Tibial artery (tissue), 4 donors: ENCODE measurements at regions not wholly inside any gene's neighbourhood (a gene's known extent, or its start where the extent isn't known, plus 50 kb on each side); places are given as distances from the start of the nearest gene placed in this dataset.

Experiments used
- DNase-seq, 2 donors: peaks; one replicate each; pipeline ENCODE4 v3.0.0-alpha.2; 2019
- H3K27ac ChIP-seq, 2 donors: fragments of 200-600 bp; sonication (generic) in 1 of 2; 1 replicate in 1 of 2; 2 replicates in 1 of 2; pipeline ENCODE4 v1.5.1; 2018 to 2019; ENCODE audit warnings: mild to moderate bottlenecking in 1 of 2
- H3K27me3 ChIP-seq, 2 donors: fragments of 200-600 bp; sonication (generic) in 1 of 2; one replicate each; pipeline versions ENCODE4 v1.5.1 to v1.6.0; 2016 to 2019
- H3K36me3 ChIP-seq, 3 donors: fragments of 200-600 bp; sonication (generic) in 2 of 3; one replicate each; pipeline ENCODE4 v1.5.1; 2016 to 2019; ENCODE audit warnings: mild to moderate bottlenecking in 2 of 3
- H3K4me1 ChIP-seq, 4 donors: fragments of 200-600 bp; sonication (generic) in 2 of 4; 1 replicate in 3 of 4; 2 replicates in 1 of 4; pipeline ENCODE4 v1.5.1; 2016 to 2019
- H3K4me3 ChIP-seq, 2 donors: fragments of 200-600 bp; sonication (generic) in 1 of 2; 1 replicate in 1 of 2; 2 replicates in 1 of 2; pipeline ENCODE4 v1.5.1; 2018 to 2019; ENCODE audit warnings: mild to moderate bottlenecking in 2 of 2
- H3K9me3 ChIP-seq, 3 donors: fragments of 200-600 bp; sonication (generic) in 1 of 3; one replicate each; pipeline ENCODE4 v1.5.1; 2016 to 2019
- CTCF ChIP-seq, 2 experiments: fragments of 200-600 bp in 1 of 2; fragments of 450-650 bp in 1 of 2; IDR thresholded peaks; one replicate each; pipeline ENCODE4 v1.5.1; 2017 to 2019; ENCODE audit warnings: antibody characterized with exemption in 2 of 2, mild to moderate bottlenecking in 1 of 2, moderate library complexity in 1 of 2
- intact Hi-C: fragments of 100-400 bp; cut with DNase I; formaldehyde crosslinking; loops from one replicate; pipeline ENCODE4 v1.15.0; 2023; ENCODE audit warnings: low total_unique reads

GRCh38 chr1:238346340-238346739, 455.6 kb upstream of the ZP4 start:
- Histone ChIP-seq H3K27me3 (no peaks in the 10 kb centered on the region), H3K9me3 (no peaks in the 10 kb centered on the region), H3K4me3 (no peak overlapping the region), H3K27ac (no peak overlapping the region), H3K4me1 (no peaks in the 10 kb centered on the region), H3K36me3 (no peaks in the 10 kb centered on the region)
- no peak for DNase-seq
- no peak for TF ChIP-seq CTCF (IDR thresholded peaks at IDR 0.05)
- intact Hi-C loops: no loop called here

- no peak for TF ChIP-seq CTCF (IDR thresholded peaks at IDR 0.05)
- Histone ChIP-seq H3K27ac (no peak overlapping the region), H3K4me3 (no peak overlapping the region), H3K9me3 (no peaks in the 10 kb centered on the region), H3K36me3 (no peaks in the 10 kb centered on the region), H3K4me1 (no peaks in the 10 kb centered on the region), H3K27me3 (no peaks in the 10 kb centered on the region)
- intact Hi-C loops: no loop called here
- DNase-seq: no peak
These were observed 455.1 kb upstream of the ZP4 start for GRCh38 chr1:238345837-238346236.

GRCh38 chr1:238343852-238344251, 453.1 kb upstream of the ZP4 start:
- no peak for TF ChIP-seq CTCF (IDR thresholded peaks at IDR 0.05)

GRCh38 chr1:238341395-238341794, 450.7 kb upstream of the ZP4 start:
- no peak for DNase-seq
- H3K9me3 ChIP-seq: peaks cover 0 to 8% (median 2%) of the 10 kb centered on the region in 3 donors
- H3K4me1 ChIP-seq: no peaks in the 10 kb centered on the region
- no peak overlapping the region for H3K4me3 ChIP-seq
- H3K27me3 ChIP-seq: no peaks in the 10 kb centered on the region
- no peak overlapping the region for H3K27ac ChIP-seq
- TF ChIP-seq CTCF (IDR thresholded peaks at IDR 0.05): no peak
- intact Hi-C loops: no loop called here
- H3K36me3 ChIP-seq: no peaks in the 10 kb centered on the region

More at GRCh38 chr1:238343852-238344251, 453.1 kb upstream of the ZP4 start:
- Histone ChIP-seq H3K9me3 (no peaks in the 10 kb centered on the region), H3K4me3 (no peak overlapping the region), H3K27ac (no peak overlapping the region), H3K36me3 (no peaks in the 10 kb centered on the region), H3K4me1 (no peaks in the 10 kb centered on the region), H3K27me3 (no peaks in the 10 kb centered on the region)
- intact Hi-C loops: no loop called here
- no peak for DNase-seq

- no peak for TF ChIP-seq CTCF (IDR thresholded peaks at IDR 0.05)
- H3K4me3 ChIP-seq: no peak overlapping the region
- H3K9me3 ChIP-seq: peaks cover 0 to 8% (median 2%) of the 10 kb centered on the region in 3 donors
- no peak for DNase-seq
- no peaks in the 10 kb centered on the region for H3K27me3 ChIP-seq
- no peak overlapping the region for H3K27ac ChIP-seq
- intact Hi-C loops: no loop called here
- H3K4me1 ChIP-seq: no peaks in the 10 kb centered on the region
- H3K36me3 ChIP-seq: no peaks in the 10 kb centered on the region
These were observed 450.3 kb upstream of the ZP4 start for GRCh38 chr1:238340989-238341388.

GRCh38 chr1:238336531-238336930, 445.8 kb upstream of the ZP4 start:
- intact Hi-C loops: no loop called here
- no peak overlapping the region for H3K27ac ChIP-seq
- H3K36me3 ChIP-seq: no peaks in the 10 kb centered on the region
- H3K27me3 ChIP-seq: no peaks in the 10 kb centered on the region
- H3K4me3 ChIP-seq: no peak overlapping the region
- H3K4me1 ChIP-seq: no peaks in the 10 kb centered on the region
- peaks cover 0 to 8% (median 2%) of the 10 kb centered on the region in 3 donors for H3K9me3 ChIP-seq
- DNase-seq: no peak
- no peak for TF ChIP-seq CTCF (IDR thresholded peaks at IDR 0.05)
